AG04449 (cell line): ENCODE measurements at regions not wholly inside any gene's neighbourhood (a gene's known extent, or its start where the extent isn't known, plus 50 kb on each side); places are given as distances from the start of the nearest gene placed in this dataset.

Source experiments
- CTCF ChIA-PET: fragments of 350-600 bp; formaldehyde crosslinking; extraction: SDS; loops from one replicate; lab custom pipeline; 2021; ENCODE audit warnings: antibody characterized with exemption; lab: Yijun Ruan, JAX
- POLR2A ChIA-PET: fragments of 400-600, 350-600 bp; formaldehyde crosslinking; extraction: SDS; loops from one replicate; lab custom pipeline; 2020; ENCODE audit warnings: antibody characterized with exemption, inconsistent platforms; lab: Yijun Ruan, JAX
- DNase-seq: peaks from one replicate; pipeline ENCODE4 v3.0.0-alpha.2; 2010; ENCODE audit warnings: low read depth, low spot score
- H3K4me3 ChIP-seq: 2 replicates; pipeline ENCODE4 v1.5.1; 2011; ENCODE audit warnings: low read depth, mild to moderate bottlenecking, control low read depth, low read length
- TF ChIP-seq, protein P1 (sequence below): IDR thresholded peaks from one replicate; pipeline ENCODE4 v1.5.1; 2011; ENCODE audit warnings: mild to moderate bottlenecking, moderate library complexity, low read length, control low read depth, inconsistent platforms; ENCODE audit not compliant: insufficient read depth; ENCODE audit errors: missing control alignments

DNA sequence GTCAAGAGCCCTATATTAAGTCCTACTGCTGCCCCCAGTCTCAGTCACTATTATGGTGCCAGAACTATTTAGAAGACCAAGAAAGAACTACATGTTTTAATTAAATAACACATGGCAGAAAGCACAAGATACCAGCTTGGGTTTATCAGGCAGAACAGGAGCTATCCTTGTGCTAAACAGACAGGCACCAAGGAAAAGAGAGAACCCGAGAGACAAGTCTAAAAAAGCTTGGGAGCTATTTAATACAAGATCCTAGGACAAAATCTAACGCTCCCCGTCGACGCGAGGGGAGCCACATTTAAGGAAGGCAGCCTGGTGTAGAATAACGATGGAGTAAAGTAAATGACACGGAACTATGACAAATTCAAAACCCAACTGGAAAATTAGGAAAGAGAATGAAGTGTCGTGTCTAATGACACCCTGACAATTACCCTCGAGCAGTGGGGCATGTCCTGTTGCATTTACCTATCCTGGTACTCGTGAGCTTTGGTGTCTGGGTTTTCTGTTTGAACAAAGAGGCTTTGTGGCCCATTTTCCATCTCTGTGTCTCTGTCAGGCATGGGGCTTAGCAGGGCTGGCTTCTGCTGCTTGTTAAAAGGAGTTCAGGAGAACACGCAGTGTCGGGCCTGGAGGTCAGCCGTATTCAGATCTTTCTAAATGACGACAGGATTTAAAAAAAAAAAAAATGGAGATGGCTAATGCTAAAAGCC, 140.6 kb downstream of the ETNK1 start:
- CTCF ChIA-PET = no interaction called here
- POLR2A ChIA-PET = no interaction called here
- TF ChIP-seq, protein P1, sequence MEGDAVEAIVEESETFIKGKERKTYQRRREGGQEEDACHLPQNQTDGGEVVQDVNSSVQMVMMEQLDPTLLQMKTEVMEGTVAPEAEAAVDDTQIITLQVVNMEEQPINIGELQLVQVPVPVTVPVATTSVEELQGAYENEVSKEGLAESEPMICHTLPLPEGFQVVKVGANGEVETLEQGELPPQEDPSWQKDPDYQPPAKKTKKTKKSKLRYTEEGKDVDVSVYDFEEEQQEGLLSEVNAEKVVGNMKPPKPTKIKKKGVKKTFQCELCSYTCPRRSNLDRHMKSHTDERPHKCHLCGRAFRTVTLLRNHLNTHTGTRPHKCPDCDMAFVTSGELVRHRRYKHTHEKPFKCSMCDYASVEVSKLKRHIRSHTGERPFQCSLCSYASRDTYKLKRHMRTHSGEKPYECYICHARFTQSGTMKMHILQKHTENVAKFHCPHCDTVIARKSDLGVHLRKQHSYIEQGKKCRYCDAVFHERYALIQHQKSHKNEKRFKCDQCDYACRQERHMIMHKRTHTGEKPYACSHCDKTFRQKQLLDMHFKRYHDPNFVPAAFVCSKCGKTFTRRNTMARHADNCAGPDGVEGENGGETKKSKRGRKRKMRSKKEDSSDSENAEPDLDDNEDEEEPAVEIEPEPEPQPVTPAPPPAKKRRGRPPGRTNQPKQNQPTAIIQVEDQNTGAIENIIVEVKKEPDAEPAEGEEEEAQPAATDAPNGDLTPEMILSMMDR = no peak
- H3K4me3 ChIP-seq = no peak overlapping the region
- no peak for DNase-seq

DNA sequence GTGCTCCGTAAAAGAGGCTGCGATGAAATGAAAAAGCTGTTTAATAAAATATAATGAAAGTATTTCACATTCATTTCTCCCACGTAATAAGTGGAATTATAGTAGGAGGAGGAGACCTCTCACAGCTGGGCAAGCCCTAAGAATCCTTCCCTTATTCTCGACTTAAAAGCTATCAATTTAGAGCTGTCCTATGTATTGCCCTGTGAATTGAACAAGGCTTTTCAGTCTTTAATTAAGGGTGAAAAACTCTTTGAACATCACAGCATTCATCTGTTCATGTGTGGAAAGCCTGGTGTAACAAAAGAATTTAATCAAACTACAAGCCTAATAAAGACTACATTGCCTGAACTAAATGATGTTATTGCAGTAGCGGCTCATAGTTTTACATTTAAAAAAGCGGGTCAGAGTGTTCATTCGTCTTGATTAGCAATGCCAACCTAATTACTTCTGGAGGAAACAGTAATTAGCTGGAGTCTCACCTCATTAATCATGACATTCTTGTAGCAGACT, 142.0 kb downstream of the ETNK1 start:
- H3K4me3 ChIP-seq = no peak overlapping the region
- CTCF ChIA-PET = no interaction called here
- POLR2A ChIA-PET = no interaction called here
- TF ChIP-seq, protein P1 = no peak
- DNase-seq = no peak

DNA sequence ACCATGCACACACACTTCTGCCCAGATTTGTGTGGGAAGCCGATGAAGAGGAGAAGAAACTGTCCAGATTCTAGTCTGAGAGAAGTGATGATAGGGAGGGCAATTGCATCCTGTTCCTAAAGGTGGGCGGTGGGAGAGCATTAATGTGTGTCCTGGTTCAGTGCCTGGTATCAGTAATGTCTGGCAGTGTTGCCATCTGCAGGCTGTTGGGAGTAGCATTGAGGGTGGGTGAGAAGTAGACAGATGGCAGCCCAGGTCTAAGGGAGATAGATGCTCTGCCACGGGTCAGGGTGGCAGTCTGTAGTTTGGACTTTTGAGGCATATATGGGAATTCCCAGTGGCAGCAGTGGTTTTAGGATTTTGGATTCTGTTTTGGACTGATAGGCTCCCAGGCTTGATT, 156.4 kb downstream of the ETNK1 start:
- TF ChIP-seq, protein P1 = no peak
- H3K4me3 ChIP-seq = no peak overlapping the region
- ChIA-PET CTCF (no interaction called here), POLR2A (no interaction called here)
- DNase-seq = no peak

DNA sequence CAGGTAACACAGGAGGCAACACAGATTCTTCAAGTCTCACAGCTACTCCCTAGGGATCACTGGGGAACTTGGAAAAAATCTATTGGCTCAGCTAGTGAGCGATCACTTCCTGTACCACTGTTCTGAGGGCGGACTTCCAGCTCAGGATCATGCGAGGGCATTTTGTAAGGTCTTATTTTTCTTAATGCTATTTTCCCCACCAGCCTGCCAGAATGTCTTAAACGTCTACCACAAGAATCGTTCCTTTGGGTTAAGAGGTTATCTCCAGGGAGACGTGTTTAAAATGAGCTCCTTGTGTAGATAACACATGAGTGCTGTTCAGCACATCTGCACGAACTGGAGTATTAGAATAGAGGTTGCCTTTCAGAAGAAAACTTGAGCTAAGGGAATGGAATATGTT, 162.6 kb downstream of the ETNK1 start:
- POLR2A ChIA-PET = no interaction called here
- CTCF ChIA-PET = no interaction called here
- TF ChIP-seq, protein P1 = no peak

DNA sequence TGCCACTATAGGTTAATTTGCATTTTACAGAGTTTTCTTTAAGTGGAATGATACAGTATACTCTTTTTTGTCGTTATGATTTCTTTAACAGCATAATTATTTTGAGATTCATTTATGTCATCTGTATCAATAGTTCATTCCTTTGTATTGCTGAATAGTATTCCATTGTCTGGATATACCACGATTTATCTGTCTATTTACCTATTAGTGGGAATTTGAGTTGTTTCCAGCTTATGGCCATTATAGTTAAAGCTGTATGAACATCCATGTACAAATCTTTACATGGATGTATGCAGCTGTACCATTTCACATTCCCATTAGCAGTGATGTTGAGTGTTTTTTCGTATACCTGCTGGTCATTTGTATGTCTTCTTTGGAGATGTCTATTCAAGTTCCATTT, 163.9 kb downstream of the ETNK1 start:
- DNase-seq = no peak
- ChIA-PET CTCF (no interaction called here), POLR2A (no interaction called here)
- H3K4me3 ChIP-seq = no peak overlapping the region
- TF ChIP-seq, protein P1 = no peak

More for the DNA sequence above, 162.6 kb downstream of the ETNK1 start:
- DNase-seq = no peak
- H3K4me3 ChIP-seq = no peak overlapping the region

DNA sequence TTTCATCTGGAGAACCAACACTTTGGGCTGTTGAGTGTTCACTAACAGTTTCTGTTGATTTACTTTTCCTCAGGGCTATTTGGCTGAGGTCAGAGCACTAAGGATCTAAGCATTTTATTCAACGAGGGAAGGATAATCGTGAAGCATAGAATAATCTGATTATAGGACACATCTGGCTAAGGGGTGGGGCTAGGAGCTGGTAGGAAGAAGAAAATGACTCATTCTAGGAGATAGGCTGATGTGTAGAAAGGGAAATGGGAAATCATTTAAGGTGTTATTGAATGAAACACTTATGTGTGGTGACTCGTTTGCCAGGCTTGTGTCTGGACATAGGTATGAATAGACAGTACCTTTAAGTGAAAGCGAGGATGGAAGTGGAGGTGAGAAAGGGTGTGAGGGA, 167.2 kb downstream of the ETNK1 start:
- TF ChIP-seq, protein P1 = no peak
- ChIA-PET CTCF (no interaction called here), POLR2A (no interaction called here)
- H3K4me3 ChIP-seq = no peak overlapping the region
- no peak for DNase-seq
